CD4-positive, alpha-beta T cell (primary cell): ENCODE measurements at regions not wholly inside any gene's neighbourhood (a gene's known extent, or its start where the extent isn't known, plus 50 kb on each side); places are given as distances from the start of the nearest gene placed in this dataset.
"Not testable (repeated sequence)": the region's sequence is repeated elsewhere in the genome, so short reads cannot be mapped to it uniquely, and the experiment has no call there.

Experiments used
- ATAC-seq: fragments of 200-7000 bp; cut with Tn5 transposase; one replicate; pipeline ENCODE4 v1.10.0; 2022; ENCODE audit warnings: mild to moderate bottlenecking; ENCODE audit not compliant: poor library complexity
- CTCF ChIA-PET: fragments of 350-600 bp; sonication (Branson Sonifier 250); formaldehyde crosslinking; loops from one replicate; lab custom pipeline; 2021; ENCODE audit warnings: antibody characterized with exemption, inconsistent platforms; lab: Charles Lee
- POLR2A ChIA-PET: fragments of 350-600 bp; sonication (Branson Sonifier 250); formaldehyde crosslinking; loops from one replicate; lab custom pipeline; 2021; ENCODE audit warnings: antibody characterized with exemption, inconsistent platforms; lab: Charles Lee
- DNase-seq, 14 experiments: peaks; one replicate each; pipeline ENCODE4 v3.0.0-alpha.2; 2013 to 2020; ENCODE audit warnings: mixed read lengths in 2 of 14
- H3K27ac ChIP-seq, 2 donors: one replicate each; pipeline versions ENCODE4 v1.5.1 to v1.7.0; 2013; ENCODE audit warnings: low read length in 2 of 2, low read depth in 1 of 2, mild to moderate bottlenecking in 1 of 2
- H3K27me3 ChIP-seq, 2 experiments: 1 replicate in 1 of 2; 2 replicates in 1 of 2; pipeline versions ENCODE4 v1.6.1 to v1.7.0; 2013; ENCODE audit warnings: low read length in 2 of 2, control low read depth in 1 of 2, mild to moderate bottlenecking in 1 of 2, moderate library complexity in 1 of 2; ENCODE audit not compliant: insufficient read depth in 2 of 2, control insufficient read depth in 1 of 2
- H3K36me3 ChIP-seq: one replicate; pipeline ENCODE4 v1.6.1; 2013; ENCODE audit warnings: low read length, control low read depth; ENCODE audit not compliant: insufficient read depth
- H3K4me1 ChIP-seq: one replicate; pipeline ENCODE4 v1.6.1; 2013; ENCODE audit warnings: low read length, control low read depth; ENCODE audit not compliant: insufficient read depth
- H3K4me3 ChIP-seq: one replicate; pipeline ENCODE4 v1.5.1; 2013; ENCODE audit warnings: mild to moderate bottlenecking, low read length, moderate library complexity
- H3K9me3 ChIP-seq, 2 experiments: 1 replicate in 1 of 2; 2 replicates in 1 of 2; pipeline versions ENCODE4 v1.6.1 to v1.7.0; 2013; ENCODE audit warnings: low read length in 2 of 2, mild to moderate bottlenecking in 2 of 2, control low read depth in 1 of 2, moderate library complexity in 1 of 2; ENCODE audit not compliant: control insufficient read depth in 1 of 2, insufficient read depth in 1 of 2
- H3K27ac Mint-ChIP-seq: one replicate; pipeline ENCODE4 v1.8.0; 2020; ENCODE audit warnings: mixed read lengths
- H3K27me3 Mint-ChIP-seq: one replicate; pipeline ENCODE4 v1.8.0; 2021; ENCODE audit warnings: mixed read lengths
- H3K36me3 Mint-ChIP-seq: one replicate; pipeline ENCODE4 v1.8.0; 2021; ENCODE audit warnings: low read depth, mixed read lengths
- H3K4me1 Mint-ChIP-seq: one replicate; pipeline ENCODE4 v1.8.0; 2021; ENCODE audit warnings: low read depth, mixed read lengths
- H3K4me3 Mint-ChIP-seq: one replicate; pipeline ENCODE4 v1.8.0; 2020; ENCODE audit warnings: mild to moderate bottlenecking, mixed read lengths
- H3K9me3 Mint-ChIP-seq: one replicate; pipeline ENCODE4 v1.8.0; 2020; ENCODE audit warnings: mixed read lengths
- CTCF ChIP-seq: fragments of 200-600 bp; IDR thresholded peaks from one replicate; pipeline ENCODE4 v1.8.0; 2022; ENCODE audit warnings: antibody characterized with exemption, mild to moderate bottlenecking
- intact Hi-C, 2 experiments: fragments of 100-400 bp; cut with DNase I in 1 of 2; cut with micrococcal nuclease in 1 of 2; formaldehyde crosslinking; loops; one replicate each; pipeline versions ENCODE4 v1.15.1 to v1.9.0; 2023 to 2025; cut with DNase I, micrococcal nuclease

GRCh38 chr1:143730890-143731289 is 240.9 kb downstream of the FAM72C start:
- H3K36me3 ChIP-seq, H3K9me3 Mint-ChIP-seq, H3K4me3 ChIP-seq, H3K36me3 Mint-ChIP-seq, ATAC-seq, H3K4me1 Mint-ChIP-seq, H3K27ac Mint-ChIP-seq, CTCF ChIA-PET, H3K27ac ChIP-seq, DNase-seq, H3K4me1 ChIP-seq, intact Hi-C loops, H3K4me3 Mint-ChIP-seq, POLR2A ChIA-PET, H3K9me3 ChIP-seq: not testable (repeated sequence)
- peaks cover 65% of the 10 kb centered on the region for H3K27me3 Mint-ChIP-seq
- H3K27me3 ChIP-seq = peaks cover 13 to 20% of the 10 kb centered on the region in 2 experiments

GRCh38 chr1:143729449-143730111 is 242.2 kb downstream of the FAM72C start:
- ATAC-seq (peak; percentile 69), DNase-seq (peak in 5 of 14 experiments; percentile 9 to 68 (median 39))
- H3K4me1 Mint-ChIP-seq, POLR2A ChIA-PET, H3K4me1 ChIP-seq, H3K27ac ChIP-seq, H3K4me3 ChIP-seq, H3K9me3 ChIP-seq, H3K36me3 ChIP-seq, H3K36me3 Mint-ChIP-seq, H3K9me3 Mint-ChIP-seq, intact Hi-C loops, CTCF ChIA-PET: not testable (repeated sequence)
- H3K27me3 Mint-ChIP-seq = peaks cover 53% of the 10 kb centered on the region
- H3K4me3 Mint-ChIP-seq = peak overlapping the region; percentile 71
- peaks cover 7 to 15% of the 10 kb centered on the region in 2 experiments for H3K27me3 ChIP-seq
- H3K27ac Mint-ChIP-seq = peak overlapping the region; percentile 87

GRCh38 chr1:143728802-143729448 is 242.9 kb downstream of the FAM72C start:
- H3K4me3 ChIP-seq, H3K36me3 Mint-ChIP-seq, H3K9me3 Mint-ChIP-seq, H3K9me3 ChIP-seq, CTCF ChIA-PET, H3K4me1 ChIP-seq, H3K27ac ChIP-seq, H3K4me1 Mint-ChIP-seq, POLR2A ChIA-PET, H3K36me3 ChIP-seq, DNase-seq, intact Hi-C loops: not testable (repeated sequence)
- H3K27ac Mint-ChIP-seq = peak overlapping the region; percentile 87
- H3K27me3 ChIP-seq = peaks cover 9 to 17% of the 10 kb centered on the region in 2 experiments
- peaks cover 51% of the 10 kb centered on the region for H3K27me3 Mint-ChIP-seq
- ATAC-seq = peak; percentile 71
- peak overlapping the region; percentile 71 for H3K4me3 Mint-ChIP-seq

GRCh38 chr1:143727263-143727662 is 244.5 kb downstream of the FAM72C start:
- ATAC-seq (no peak), DNase-seq (no peak)
- H3K4me1 Mint-ChIP-seq = peaks cover 5% of the 10 kb centered on the region
- Histone ChIP-seq H3K4me1 (no peaks in the 10 kb centered on the region), H3K36me3 (no peaks in the 10 kb centered on the region), H3K27me3 (peaks cover 11 to 16% of the 10 kb centered on the region in 2 experiments), H3K9me3 (no peaks in the 10 kb centered on the region), H3K27ac (no peak overlapping the region), H3K4me3 (no peak overlapping the region)
- H3K9me3 Mint-ChIP-seq = no peaks in the 10 kb centered on the region
- ChIA-PET POLR2A (interaction anchor here (0.6 kb wide), 1 partner anchor 120 kb away, joined by 3 read pairs; no protein-coding TSS in a partner anchor), CTCF (no interaction called here)
- H3K27me3 Mint-ChIP-seq = peaks cover 47% of the 10 kb centered on the region
- no peak for TF ChIP-seq CTCF
- H3K27ac Mint-ChIP-seq = no peak overlapping the region
- no peaks in the 10 kb centered on the region for H3K36me3 Mint-ChIP-seq
- intact Hi-C loops = no loop called here
- H3K4me3 Mint-ChIP-seq = no peak overlapping the region
